ENCODE measurements at regions not wholly inside any gene's neighbourhood (a gene's known extent, or its start where the extent isn't known, plus 50 kb on each side); places are given as distances from the start of the nearest gene placed in this dataset.

DNA sequence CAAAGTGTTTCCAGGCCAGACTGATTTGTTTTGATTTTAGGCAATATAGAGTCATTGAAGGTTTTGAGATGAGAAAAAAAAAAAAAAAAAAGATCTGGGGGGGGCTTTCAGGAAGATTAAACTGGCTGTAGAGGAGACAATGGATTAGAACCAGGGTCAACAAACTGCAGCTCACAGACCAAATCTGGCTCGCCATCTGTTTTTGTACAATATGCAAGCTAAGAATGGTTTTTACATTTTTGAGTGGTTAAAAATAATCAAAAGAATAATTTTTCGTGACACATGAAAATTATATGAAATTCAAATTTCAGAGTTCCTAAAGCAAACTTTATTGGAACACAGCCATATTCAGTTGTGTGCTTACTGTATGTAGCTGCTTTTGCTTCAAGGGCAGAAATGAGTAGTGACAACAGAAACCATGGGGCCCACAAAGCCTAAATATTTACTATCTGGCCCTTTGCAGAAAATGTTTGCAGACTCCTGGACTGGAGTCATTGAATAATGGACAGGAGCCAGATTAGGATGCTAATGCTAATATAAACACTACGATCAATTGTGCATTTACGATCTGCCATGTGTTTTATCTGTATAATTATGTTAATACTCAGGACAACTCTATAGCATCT is 375.7 kb upstream of the DAB1 start:
- H3K4me3 ChIP-seq = no peak overlapping the region
- DNase-seq (ENCODE audit: low spot score) = no peak
- no peaks in the 10 kb centered on the region for H3K4me1 ChIP-seq
- no peak overlapping the region for H3K27ac ChIP-seq
- no peaks in the 10 kb centered on the region for H3K27me3 ChIP-seq
- no peaks in the 10 kb centered on the region for H3K36me3 ChIP-seq
- H3K9me3 ChIP-seq = no peaks in the 10 kb centered on the region
- TF ChIP-seq, protein P1, sequence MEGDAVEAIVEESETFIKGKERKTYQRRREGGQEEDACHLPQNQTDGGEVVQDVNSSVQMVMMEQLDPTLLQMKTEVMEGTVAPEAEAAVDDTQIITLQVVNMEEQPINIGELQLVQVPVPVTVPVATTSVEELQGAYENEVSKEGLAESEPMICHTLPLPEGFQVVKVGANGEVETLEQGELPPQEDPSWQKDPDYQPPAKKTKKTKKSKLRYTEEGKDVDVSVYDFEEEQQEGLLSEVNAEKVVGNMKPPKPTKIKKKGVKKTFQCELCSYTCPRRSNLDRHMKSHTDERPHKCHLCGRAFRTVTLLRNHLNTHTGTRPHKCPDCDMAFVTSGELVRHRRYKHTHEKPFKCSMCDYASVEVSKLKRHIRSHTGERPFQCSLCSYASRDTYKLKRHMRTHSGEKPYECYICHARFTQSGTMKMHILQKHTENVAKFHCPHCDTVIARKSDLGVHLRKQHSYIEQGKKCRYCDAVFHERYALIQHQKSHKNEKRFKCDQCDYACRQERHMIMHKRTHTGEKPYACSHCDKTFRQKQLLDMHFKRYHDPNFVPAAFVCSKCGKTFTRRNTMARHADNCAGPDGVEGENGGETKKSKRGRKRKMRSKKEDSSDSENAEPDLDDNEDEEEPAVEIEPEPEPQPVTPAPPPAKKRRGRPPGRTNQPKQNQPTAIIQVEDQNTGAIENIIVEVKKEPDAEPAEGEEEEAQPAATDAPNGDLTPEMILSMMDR (IDR thresholded peaks at IDR 0.05) = no peak

DNA sequence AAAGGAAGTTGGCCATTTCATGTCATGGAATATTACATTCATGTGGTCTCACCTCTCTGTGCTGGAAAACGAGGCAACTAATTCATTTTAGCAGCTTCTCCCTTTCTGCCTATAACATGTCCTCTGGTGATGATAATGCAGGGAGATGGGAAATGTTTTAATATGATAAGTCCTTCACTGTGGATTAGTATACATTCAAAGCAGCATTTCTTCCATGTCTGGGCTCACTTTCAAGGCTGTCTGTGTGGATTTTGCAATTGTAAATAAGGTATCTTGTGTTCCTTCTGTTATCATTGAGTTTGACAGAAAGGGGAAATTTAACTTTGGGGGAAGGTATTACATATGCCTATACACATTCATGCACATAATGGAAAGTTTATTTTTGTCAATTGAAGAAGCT is 374.7 kb upstream of the DAB1 start:
- Histone ChIP-seq H3K9me3 (no peaks in the 10 kb centered on the region), H3K27me3 (no peaks in the 10 kb centered on the region), H3K4me3 (no peak overlapping the region), H3K27ac (no peak overlapping the region), H3K4me1 (no peaks in the 10 kb centered on the region), H3K36me3 (no peaks in the 10 kb centered on the region)
- TF ChIP-seq, protein P1 (IDR thresholded peaks at IDR 0.05) = no peak
- no peak for DNase-seq (ENCODE audit: low spot score)

DNA sequence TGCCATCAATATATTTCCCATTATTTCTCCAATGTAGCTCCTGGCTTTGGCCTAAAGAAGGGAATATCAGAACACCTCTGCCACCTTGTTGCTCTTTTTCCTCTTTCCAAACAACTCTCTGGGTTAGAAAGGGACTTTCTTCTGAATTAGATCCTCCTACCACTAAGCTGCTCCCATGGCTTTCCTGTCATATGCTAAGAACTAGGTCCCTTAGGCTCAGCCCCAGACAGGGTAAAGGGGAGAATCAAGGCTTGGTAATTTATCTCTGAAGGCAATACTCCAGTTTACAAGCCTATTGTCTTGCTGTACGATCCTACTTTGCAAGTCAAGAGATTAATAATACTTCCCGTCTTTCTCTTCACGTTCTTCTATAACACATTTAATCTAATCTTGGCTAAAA is 373.2 kb upstream of the DAB1 start:
- TF ChIP-seq, protein P1 (IDR thresholded peaks at IDR 0.05) = no peak
- no peaks in the 10 kb centered on the region for H3K27me3 ChIP-seq
- H3K27ac ChIP-seq = no peak overlapping the region
- H3K4me1 ChIP-seq = no peaks in the 10 kb centered on the region
- no peak for DNase-seq (ENCODE audit: low spot score)
- H3K36me3 ChIP-seq = no peaks in the 10 kb centered on the region
- H3K4me3 ChIP-seq = no peak overlapping the region
- H3K9me3 ChIP-seq = no peaks in the 10 kb centered on the region

DNA sequence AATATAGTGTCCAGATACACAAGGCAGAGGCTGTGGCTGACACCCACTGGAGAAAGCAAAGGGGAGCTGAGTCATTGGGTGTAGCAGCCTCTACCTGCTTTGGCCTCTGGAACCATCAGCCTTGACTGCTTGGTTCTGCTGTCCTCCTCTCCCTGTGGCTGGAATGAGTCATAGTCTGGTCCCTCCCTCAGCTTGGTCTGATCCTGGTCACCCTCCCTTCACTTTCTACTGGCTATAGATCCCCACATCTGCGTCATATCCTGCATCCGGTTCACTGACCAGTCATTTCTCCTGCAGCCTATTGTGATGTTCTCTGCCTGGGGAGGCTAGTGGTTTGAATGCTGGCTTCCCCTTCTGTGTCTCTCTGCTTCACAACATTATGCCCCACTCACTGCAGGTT is 372.8 kb upstream of the DAB1 start:
- no peak for DNase-seq (ENCODE audit: low spot score)
- TF ChIP-seq, protein P1 (IDR thresholded peaks at IDR 0.05) = no peak

DNA sequence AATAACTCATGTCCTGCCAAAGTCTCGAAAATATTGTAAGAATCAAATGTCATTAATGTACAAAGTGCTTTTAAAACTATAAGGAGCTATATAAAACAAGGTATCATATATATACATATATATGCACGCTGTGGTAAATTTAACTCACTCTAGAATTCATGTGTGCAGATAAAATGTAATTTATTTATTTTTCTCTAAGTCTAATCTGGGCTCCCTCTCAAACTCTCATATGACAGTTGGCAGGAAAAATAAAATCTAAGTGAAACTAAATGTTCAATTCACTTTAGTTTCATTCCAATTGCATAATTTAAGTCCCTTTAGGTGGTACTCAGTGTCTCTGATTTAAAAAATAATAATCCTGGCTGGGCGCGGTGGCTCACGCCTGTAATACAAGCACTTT is 372.0 kb upstream of the DAB1 start:
- H3K4me1 ChIP-seq = no peaks in the 10 kb centered on the region
- DNase-seq (ENCODE audit: low spot score) = no peak
- no peaks in the 10 kb centered on the region for H3K9me3 ChIP-seq
- no peak overlapping the region for H3K27ac ChIP-seq
- H3K27me3 ChIP-seq = no peaks in the 10 kb centered on the region
- TF ChIP-seq, protein P1 (IDR thresholded peaks at IDR 0.05) = no peak
- H3K36me3 ChIP-seq = no peaks in the 10 kb centered on the region
- no peak overlapping the region for H3K4me3 ChIP-seq

More for the DNA sequence above, 372.8 kb upstream of the DAB1 start:
- Histone ChIP-seq H3K36me3 (no peaks in the 10 kb centered on the region), H3K4me3 (no peak overlapping the region), H3K27me3 (no peaks in the 10 kb centered on the region), H3K27ac (no peak overlapping the region), H3K4me1 (no peaks in the 10 kb centered on the region), H3K9me3 (no peaks in the 10 kb centered on the region)

DNA sequence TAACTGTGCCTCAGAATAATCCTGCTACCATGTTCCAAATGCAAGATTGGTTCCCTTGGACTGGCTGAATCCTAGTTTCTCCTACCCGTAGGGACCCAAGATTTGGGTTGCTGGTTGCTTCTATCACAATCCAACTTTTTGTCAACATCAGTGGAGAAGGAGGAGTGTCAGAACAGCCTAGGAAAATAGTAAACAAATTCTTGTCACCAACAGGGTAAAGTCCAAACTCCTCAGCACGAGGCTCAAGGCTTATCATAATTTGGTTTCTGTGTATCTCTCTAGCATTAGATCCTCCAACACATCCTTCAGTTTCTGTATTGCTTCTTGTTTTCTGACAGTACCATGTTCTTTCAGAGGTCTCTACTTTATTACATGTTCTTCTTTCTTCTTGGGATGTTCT is 370.2 kb upstream of the DAB1 start:
- TF ChIP-seq, protein P1 (IDR thresholded peaks at IDR 0.05) = no peak
- no peaks in the 10 kb centered on the region for H3K36me3 ChIP-seq

More for the DNA sequence above, 370.2 kb upstream of the DAB1 start:
- no peak for DNase-seq (ENCODE audit: low spot score)
- Histone ChIP-seq H3K9me3 (no peaks in the 10 kb centered on the region), H3K27ac (no peak overlapping the region), H3K27me3 (no peaks in the 10 kb centered on the region), H3K4me3 (no peak overlapping the region), H3K4me1 (no peaks in the 10 kb centered on the region)

Measured in right atrium auricular region (tissue), 2 donors.